ENCODE measurements at regions not wholly inside any gene's neighbourhood (a gene's known extent, or its start where the extent isn't known, plus 50 kb on each side); places are given as distances from the start of the nearest gene placed in this dataset.

GRCh38 chr17:52737071-52737470, 578.6 kb upstream of the CA10 start:
- ChIA-PET POLR2A (no interaction called here), CTCF (no interaction called here)
- Histone ChIP-seq H3K27ac (ENCODE audit: extremely low read depth, low read depth, low read length) (no peak overlapping the region), H3K4me3 (ENCODE audit: low read depth, low read length) (no peak overlapping the region), H3K4me1 (ENCODE audit: control insufficient read depth, insufficient read depth, low read length) (no peaks in the 10 kb centered on the region), H3K36me3 (ENCODE audit: control insufficient read depth in 2 of 2, insufficient read depth in 1 of 2, low read length in 2 of 2) (no peaks in the 10 kb centered on the region), H3K9me3 (ENCODE audit: control insufficient read depth, insufficient read depth, low read depth, low read length) (no peaks in the 10 kb centered on the region)
- no peak for TF ChIP-seq ZNF366 (tag by site-specific recombination; conservative IDR thresholded peaks at IDR 0.05)
- TF ChIP-seq ZNF335 (tag by site-specific recombination; conservative IDR thresholded peaks at IDR 0.05), result no peak
- TF ChIP-seq PRDM4 (tag by site-specific recombination; IDR thresholded peaks at IDR 0.05), result no peak

DNA sequence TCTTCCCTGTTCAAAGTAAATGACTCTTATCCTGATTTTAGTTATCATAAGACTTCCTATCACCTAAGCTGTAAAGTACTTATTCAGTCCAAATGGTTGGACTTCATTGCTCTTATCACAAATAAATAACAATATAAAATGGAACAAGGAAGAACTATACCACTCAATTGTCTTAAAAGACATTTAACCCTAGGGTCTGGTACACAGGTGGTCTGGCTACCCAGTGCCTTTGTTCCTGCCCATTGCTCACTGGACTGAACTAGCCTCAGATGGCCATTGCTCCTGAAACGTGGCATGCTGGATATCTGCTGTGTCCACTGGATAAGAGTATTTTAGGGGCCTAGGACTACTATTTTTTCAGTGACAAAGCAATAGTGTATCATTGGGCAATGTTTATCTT, 574.3 kb upstream of the CA10 start:
- Histone ChIP-seq H3K36me3 (ENCODE audit: control insufficient read depth in 2 of 2, insufficient read depth in 1 of 2, low read length in 2 of 2) (no peaks in the 10 kb centered on the region), H3K4me1 (ENCODE audit: control insufficient read depth, insufficient read depth, low read length) (no peaks in the 10 kb centered on the region), H3K27ac (ENCODE audit: extremely low read depth, low read depth, low read length) (no peak overlapping the region), H3K9me3 (ENCODE audit: control insufficient read depth, insufficient read depth, low read depth, low read length) (no peaks in the 10 kb centered on the region), H3K4me3 (ENCODE audit: low read depth, low read length) (no peak overlapping the region)
- ChIA-PET POLR2A (no interaction called here), CTCF (no interaction called here)
- TF ChIP-seq ZBTB8A (tag by site-specific recombination; IDR thresholded peaks at IDR 0.05), result no peak
- TF ChIP-seq, protein P1, sequence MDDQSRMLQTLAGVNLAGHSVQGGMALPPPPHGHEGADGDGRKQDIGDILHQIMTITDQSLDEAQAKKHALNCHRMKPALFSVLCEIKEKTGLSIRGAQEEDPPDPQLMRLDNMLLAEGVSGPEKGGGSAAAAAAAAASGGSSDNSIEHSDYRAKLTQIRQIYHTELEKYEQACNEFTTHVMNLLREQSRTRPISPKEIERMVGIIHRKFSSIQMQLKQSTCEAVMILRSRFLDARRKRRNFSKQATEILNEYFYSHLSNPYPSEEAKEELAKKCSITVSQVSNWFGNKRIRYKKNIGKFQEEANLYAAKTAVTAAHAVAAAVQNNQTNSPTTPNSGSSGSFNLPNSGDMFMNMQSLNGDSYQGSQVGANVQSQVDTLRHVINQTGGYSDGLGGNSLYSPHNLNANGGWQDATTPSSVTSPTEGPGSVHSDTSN (CRISPR knock-in tag; IDR thresholded peaks at IDR 0.05), result no peak
- TF ChIP-seq ZBTB21 (tag by site-specific recombination; IDR thresholded peaks at IDR 0.05), result no peak
- no peak for TF ChIP-seq ZNF571 (tag by site-specific recombination; IDR thresholded peaks at IDR 0.05)
- TF ChIP-seq, protein P2, sequence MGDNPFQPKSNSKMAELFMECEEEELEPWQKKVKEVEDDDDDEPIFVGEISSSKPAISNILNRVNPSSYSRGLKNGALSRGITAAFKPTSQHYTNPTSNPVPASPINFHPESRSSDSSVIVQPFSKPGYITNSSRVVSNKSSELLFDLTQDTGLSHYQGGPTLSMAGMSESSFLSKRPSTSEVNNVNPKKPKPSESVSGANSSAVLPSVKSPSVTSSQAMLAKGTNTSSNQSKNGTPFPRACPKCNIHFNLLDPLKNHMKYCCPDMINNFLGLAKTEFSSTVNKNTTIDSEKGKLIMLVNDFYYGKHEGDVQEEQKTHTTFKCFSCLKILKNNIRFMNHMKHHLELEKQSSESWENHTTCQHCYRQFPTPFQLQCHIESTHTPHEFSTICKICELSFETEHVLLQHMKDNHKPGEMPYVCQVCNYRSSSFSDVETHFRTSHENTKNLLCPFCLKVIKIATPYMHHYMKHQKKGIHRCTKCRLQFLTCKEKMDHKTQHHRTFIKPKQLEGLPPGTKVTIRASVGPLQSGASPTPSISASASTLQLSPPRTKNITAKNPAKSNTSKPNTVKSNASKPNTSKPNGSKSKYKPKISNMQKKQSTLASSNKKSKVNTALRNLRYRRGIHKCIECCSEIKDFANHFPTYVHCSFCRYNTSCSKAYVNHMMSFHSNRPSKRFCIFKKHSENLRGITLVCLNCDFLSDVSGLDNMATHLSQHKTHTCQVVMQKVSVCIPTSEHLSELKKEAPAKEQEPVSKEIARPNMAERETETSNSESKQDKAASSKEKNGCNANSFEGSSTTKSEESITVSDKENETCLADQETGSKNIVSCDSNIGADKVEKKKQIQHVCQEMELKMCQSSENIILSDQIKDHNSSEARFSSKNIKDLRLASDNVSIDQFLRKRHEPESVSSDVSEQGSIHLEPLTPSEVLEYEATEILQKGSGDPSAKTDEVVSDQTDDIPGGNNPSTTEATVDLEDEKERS (tag by site-specific recombination; IDR thresholded peaks at IDR 0.05), result no peak
- TF ChIP-seq ZNF544 (tag by site-specific recombination; IDR thresholded peaks at IDR 0.05), result no peak
- TF ChIP-seq, protein P3, sequence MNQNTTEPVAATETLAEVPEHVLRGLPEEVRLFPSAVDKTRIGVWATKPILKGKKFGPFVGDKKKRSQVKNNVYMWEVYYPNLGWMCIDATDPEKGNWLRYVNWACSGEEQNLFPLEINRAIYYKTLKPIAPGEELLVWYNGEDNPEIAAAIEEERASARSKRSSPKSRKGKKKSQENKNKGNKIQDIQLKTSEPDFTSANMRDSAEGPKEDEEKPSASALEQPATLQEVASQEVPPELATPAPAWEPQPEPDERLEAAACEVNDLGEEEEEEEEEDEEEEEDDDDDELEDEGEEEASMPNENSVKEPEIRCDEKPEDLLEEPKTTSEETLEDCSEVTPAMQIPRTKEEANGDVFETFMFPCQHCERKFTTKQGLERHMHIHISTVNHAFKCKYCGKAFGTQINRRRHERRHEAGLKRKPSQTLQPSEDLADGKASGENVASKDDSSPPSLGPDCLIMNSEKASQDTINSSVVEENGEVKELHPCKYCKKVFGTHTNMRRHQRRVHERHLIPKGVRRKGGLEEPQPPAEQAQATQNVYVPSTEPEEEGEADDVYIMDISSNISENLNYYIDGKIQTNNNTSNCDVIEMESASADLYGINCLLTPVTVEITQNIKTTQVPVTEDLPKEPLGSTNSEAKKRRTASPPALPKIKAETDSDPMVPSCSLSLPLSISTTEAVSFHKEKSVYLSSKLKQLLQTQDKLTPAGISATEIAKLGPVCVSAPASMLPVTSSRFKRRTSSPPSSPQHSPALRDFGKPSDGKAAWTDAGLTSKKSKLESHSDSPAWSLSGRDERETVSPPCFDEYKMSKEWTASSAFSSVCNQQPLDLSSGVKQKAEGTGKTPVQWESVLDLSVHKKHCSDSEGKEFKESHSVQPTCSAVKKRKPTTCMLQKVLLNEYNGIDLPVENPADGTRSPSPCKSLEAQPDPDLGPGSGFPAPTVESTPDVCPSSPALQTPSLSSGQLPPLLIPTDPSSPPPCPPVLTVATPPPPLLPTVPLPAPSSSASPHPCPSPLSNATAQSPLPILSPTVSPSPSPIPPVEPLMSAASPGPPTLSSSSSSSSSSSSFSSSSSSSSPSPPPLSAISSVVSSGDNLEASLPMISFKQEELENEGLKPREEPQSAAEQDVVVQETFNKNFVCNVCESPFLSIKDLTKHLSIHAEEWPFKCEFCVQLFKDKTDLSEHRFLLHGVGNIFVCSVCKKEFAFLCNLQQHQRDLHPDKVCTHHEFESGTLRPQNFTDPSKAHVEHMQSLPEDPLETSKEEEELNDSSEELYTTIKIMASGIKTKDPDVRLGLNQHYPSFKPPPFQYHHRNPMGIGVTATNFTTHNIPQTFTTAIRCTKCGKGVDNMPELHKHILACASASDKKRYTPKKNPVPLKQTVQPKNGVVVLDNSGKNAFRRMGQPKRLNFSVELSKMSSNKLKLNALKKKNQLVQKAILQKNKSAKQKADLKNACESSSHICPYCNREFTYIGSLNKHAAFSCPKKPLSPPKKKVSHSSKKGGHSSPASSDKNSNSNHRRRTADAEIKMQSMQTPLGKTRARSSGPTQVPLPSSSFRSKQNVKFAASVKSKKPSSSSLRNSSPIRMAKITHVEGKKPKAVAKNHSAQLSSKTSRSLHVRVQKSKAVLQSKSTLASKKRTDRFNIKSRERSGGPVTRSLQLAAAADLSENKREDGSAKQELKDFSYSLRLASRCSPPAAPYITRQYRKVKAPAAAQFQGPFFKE (tag by site-specific recombination; IDR thresholded peaks at IDR 0.05; ENCODE audit: borderline replicate concordance), result no peak
- no peak for TF ChIP-seq ZNF530 (tag by site-specific recombination; IDR thresholded peaks at IDR 0.05; ENCODE audit: low read depth)
- no peak for TF ChIP-seq BCL11A (tag by site-specific recombination; IDR thresholded peaks at IDR 0.05; ENCODE audit: low read depth)
- no peak for TF ChIP-seq ZNF121 (tag by site-specific recombination; IDR thresholded peaks at IDR 0.05)
- no peak for TF ChIP-seq SALL2 (tag by site-specific recombination; IDR thresholded peaks at IDR 0.05; ENCODE audit: borderline replicate concordance)
- TF ChIP-seq ZBTB10 (tag by site-specific recombination; IDR thresholded peaks at IDR 0.05), result no peak
- no peak for TF ChIP-seq IKZF3 (tag by site-specific recombination; IDR thresholded peaks at IDR 0.05)
- TF ChIP-seq ZNF621 (tag by site-specific recombination; IDR thresholded peaks at IDR 0.05), result no peak
